ENCODE measurements at regions not wholly inside any gene's neighbourhood (a gene's known extent, or its start where the extent isn't known, plus 50 kb on each side); places are given as distances from the start of the nearest gene placed in this dataset.

- TF ChIP-seq EZH2 (IDR thresholded peaks at IDR 0.05) (no peak), POLR2AphosphoS5 (IDR thresholded peaks at IDR 0.05; ENCODE audit: borderline replicate concordance, low read depth, low read length) (no peak)
Measured at GRCh38 chr2:64352292-64352691, 101.7 kb upstream of the LGALSL start.
